C1 segment of cervical spinal cord (tissue), 14 donors: ENCODE measurements at regions not wholly inside any gene's neighbourhood (a gene's known extent, or its start where the extent isn't known, plus 50 kb on each side); places are given as distances from the start of the nearest gene placed in this dataset.
A peak's percentile ranks its signal among the peaks of the same experiment; 100 is the strongest.

Source experiments
- DNase-seq, 14 donors: peaks; one replicate each; lab custom pipeline; 2025; lab: John Stamatoyannopoulos, UW

DNA sequence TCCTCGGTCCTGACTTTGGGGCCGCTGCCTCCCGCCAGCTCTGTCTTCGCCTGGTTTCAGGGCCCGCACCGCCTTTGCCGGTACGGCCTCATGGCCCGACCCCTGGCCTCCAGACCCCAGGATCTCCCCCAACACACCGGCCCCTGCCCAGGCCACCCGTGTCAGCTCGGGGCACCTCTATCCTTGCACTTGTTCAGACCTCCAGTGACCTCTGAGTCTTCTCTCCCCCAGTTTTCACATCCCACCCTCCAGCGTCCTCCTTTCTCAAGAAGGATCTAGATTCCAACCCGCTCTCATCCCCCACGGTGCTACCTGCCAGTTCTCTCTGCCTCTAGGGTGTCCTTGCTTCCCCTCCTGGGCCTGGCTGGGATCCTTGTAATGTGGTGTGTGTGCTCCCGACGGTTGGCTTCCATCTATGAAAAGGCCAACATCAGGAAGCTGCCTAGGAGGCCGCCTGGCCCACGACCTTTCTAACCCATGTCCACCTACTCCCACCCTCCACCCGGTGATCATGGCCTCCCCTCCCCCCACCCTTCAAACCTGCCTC lies 61.1 kb downstream of the SPATA31C2 start:
- no peak for DNase-seq

GRCh38 chr9:88076286-88077070 lies 61.8 kb downstream of the SPATA31C2 start:
- DNase-seq, result peak in 12 of 14 donors; percentile 8 to 70 (median 58)

DNA sequence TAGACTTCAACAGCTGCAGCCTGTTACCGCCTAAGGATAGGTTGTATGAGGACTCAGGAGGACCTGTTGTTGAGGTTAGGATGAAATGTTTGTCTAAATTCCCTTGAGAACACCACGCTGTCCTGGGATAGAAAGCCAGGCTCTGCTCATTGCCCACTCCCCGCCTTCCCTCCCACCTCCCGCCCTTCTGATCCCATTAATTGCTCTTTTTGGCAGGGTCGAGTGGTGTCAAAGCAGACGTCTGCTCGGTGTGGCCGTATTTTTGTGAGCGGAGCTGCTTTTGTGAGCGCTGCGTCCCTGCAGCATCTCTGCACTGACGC lies 62.3 kb downstream of the SPATA31C2 start:
- DNase-seq, result no peak

DNA sequence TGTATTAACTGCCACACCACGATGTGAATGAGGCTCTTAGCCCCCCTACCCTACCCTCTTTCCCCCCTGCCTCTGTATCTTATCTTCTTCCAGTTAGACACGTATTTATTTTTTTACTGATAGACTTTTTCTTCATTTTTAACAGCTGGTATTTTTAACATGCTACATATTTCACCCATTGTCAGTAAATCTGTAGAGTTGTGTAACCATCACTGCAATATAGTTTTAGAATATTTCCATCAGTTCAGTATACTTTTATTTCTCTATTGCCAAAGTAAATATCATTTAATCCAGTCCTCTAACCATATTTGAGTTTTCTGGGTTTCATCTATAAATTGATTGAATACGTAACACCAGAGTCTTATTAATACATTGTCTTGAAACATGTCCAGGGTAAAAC lies 62.8 kb downstream of the SPATA31C2 start:
- no peak for DNase-seq

DNA sequence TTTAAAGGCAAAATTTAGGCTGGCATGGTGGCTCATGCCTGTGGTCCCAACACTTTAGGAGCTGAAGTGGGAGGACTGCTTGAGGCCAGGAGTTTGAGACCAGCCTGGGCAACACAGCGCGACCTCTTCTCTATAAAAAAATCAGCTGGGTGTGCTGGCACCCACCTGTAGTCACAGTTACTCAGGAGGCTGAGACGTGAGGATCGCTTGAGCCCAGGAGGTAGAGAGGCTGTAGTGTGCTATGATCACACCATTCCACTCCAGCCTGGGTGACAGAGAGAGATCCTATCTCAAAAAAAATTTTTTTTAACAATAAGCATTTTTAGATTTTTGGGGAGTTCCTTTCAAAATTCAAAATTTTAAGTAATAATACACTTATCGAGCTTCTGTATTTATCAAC lies 63.3 kb downstream of the SPATA31C2 start:
- no peak for DNase-seq

GRCh38 chr9:88072831-88073375 lies 65.4 kb downstream of the SPATA31C2 start:
- DNase-seq, result no peak

- no peak for DNase-seq
Measured at GRCh38 chr9:88071331-88071730, 66.9 kb downstream of the SPATA31C2 start.

DNA sequence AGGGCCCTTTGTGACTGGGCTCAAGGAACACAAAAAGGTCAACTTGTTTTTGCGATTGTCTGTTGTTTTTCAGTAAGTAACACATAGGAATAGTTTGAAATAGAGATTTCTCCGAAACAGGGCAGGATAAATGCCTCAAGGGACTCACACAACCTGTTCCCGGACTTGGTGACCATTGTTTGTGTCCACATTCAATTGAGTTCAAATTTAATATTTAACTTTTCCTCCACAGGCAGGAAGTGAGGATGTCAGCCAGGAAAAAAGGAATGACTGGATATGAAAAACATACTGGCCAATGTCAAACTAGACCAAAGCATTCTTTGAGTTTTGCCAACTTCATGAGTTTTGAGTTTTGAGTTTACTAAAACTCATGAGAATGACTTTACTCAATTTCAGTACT lies 72.7 kb downstream of the SPATA31C2 start:
- DNase-seq, result no peak

DNA sequence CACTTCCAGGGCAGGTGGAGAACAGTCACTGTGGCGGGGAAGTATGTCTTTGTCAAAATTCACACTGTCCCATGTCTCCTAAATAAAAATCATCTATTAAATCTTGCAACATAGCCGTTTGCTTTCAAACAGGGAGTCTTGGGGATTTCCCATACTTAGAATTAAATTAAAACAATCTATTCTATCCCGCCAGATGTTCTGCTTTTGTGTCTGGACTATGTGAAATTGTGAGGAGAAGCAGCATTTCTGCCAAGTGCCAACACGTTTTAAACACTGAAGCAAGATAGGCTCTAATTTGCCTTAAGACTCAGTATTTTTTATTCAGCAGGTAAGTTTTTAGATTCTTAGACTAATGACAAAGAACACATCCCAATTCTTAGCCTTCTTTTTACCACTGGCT lies 73.7 kb downstream of the SPATA31C2 start:
- DNase-seq, result no peak

DNA sequence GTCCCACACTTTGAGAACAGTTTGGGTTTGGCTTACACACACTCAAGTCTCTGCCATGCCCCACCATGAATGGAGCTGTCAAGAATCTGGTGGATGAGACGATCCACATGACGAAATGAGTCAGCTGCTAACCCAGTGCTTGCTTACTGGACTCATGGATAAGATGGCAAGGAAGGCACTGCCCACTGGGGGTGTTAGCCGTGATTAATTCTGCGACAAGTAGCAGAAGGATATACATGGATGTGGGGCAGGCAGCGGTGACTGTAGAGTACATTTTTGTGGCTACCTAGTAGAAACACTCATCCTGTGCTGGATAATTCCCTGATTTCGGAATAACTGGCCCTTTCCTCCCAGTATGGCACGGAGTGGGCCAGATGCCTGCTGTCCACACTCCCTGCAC lies 77.5 kb downstream of the SPATA31C2 start:
- no peak for DNase-seq

- no peak for DNase-seq
Measured at GRCh38 chr9:88059469-88059868, 78.8 kb downstream of the SPATA31C2 start.

DNA sequence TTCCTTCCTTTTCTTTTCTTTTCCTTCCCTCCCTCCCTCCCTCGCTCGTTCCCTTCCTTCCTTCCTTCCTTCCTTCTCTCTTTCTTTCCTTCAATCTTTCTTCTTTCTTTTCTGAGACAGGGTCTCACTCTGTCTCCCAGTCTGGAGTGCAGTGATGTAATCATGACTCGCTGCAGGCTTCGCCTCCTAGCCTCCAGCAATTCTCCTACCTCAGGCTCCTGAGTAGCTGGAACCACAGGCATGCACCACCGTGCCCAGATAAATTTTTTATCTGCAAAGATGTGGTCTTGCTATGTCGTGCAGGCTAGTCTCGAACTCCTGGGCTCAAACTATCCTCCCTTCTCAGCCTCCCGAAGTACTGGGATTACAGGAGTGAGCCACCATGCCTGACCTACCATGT lies 81.4 kb downstream of the SPATA31C2 start:
- DNase-seq, result no peak

DNA sequence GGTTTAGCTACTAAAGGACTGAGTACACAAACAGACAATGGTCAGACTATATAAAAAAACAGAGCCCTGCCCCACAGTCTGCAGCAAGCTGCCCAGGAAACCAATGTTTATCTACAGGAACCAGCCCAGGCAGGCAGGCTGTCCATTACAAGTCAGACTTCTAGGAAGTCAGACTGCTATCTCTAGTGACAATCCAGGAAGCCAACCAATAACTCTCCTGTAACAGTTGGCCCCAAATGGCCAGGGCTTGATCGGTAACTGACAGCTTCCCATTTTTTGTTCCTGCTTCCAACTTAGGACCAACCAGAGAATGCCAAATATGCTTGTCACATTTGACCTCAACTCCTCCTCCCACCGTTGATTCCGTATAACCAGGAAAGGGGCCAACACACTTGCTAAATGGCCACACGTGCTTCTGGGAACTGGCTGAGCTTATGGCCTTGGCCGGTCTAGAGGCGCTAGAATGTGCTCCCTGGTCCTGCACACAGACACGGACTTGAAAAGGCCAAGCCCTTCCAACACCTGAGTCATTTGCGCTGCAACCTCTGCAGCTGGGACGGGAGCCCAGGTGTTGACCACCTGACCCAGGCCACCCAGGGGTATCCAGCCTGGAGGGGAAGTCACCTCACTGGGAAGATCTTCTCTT lies 79.6 kb upstream of the CDK20 start:
- DNase-seq, result no peak

- DNase-seq, result no peak
Measured at GRCh38 chr9:88052321-88052965, 78.1 kb upstream of the CDK20 start.

DNA sequence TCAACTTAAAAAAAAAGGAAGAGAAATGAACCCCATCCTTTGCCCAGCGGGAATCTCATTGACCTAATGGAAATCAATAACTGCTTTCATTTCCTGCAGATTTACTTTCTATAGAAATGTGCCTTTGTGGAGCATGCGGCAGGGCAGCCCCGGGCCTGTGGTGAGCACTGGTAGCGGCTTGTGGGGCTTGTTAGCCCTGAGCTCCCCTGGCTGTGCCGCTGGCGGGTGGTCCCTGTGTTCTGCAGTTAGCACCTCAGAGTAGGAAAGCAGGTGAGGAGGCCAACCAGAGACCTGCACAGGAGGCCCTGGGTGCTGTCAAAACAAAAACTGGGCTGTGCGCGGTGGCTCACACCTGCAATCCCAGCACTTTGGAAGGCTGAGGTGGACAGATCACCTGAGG lies 76.8 kb upstream of the CDK20 start:
- DNase-seq, result no peak

GRCh38 chr9:88049677-88050307 lies 75.5 kb upstream of the CDK20 start:
- DNase-seq, result no peak

GRCh38 chr9:88046542-88046941 lies 72.2 kb upstream of the CDK20 start:
- DNase-seq, result no peak

DNA sequence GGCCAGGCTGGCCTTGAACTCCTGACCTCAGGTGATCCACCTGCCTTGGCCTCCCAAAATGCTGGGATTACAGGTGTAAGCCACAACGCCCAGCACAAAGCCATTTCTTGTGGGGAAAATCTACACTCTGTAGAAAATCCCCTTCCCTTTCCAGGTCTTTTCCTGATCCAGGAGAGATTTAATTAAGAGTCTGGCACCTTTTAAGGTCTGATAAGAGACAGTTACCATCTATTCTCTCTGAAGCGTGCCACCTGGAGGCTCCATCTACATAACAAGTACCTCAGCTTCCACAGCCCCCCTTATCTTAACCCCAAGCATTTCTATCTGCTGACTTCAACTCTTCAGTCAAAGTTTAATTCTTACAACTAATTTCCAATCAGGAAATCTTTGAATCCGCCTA lies 71.4 kb upstream of the CDK20 start:
- DNase-seq, result no peak

DNA sequence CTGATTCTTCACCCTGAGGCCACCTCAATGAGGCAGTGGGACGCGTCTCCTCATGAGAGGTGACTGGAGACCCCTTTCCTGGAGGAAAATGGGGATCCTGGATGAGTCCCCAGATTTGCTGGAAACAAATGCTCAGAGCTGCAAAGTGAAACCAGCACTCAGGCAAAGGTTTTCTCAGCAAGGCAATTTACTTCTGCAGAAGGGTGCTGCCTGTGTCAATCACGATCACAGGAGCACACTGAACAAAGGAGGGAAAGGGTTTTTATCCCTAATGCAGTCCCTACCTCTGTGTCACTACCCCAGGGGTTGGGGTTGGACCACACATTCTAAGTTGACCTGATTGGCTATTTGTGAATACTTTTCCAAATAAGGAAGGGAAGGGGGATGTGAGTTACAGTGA lies 69.9 kb upstream of the CDK20 start:
- DNase-seq, result no peak

- no peak for DNase-seq
Measured at GRCh38 chr9:88043647-88044046, 69.3 kb upstream of the CDK20 start.

DNA sequence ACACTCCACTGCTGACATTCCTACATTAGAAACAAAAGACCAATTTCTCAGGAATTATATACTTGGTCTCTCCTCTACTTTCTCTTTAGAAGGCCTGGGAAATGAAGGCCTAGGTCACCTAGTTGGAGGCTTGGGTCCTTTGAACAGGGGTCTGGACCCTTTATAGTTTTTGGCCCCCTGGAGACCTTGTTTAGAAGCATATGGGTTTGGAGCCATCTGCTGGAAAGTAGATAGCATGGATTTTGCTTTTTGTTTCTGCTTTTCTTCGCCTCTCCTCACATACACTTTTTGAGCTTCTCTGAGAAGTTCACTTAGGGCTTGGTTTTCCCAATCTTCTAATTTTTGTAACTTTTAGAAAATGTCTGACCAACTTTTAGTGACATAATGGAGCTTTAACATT lies 67.1 kb upstream of the CDK20 start:
- no peak for DNase-seq

- DNase-seq, result no peak
Measured at GRCh38 chr9:88037285-88037845, 63.0 kb upstream of the CDK20 start.
